ENCODE measurements at regions not wholly inside any gene's neighbourhood (a gene's known extent, or its start where the extent isn't known, plus 50 kb on each side); places are given as distances from the start of the nearest gene placed in this dataset.

DNA sequence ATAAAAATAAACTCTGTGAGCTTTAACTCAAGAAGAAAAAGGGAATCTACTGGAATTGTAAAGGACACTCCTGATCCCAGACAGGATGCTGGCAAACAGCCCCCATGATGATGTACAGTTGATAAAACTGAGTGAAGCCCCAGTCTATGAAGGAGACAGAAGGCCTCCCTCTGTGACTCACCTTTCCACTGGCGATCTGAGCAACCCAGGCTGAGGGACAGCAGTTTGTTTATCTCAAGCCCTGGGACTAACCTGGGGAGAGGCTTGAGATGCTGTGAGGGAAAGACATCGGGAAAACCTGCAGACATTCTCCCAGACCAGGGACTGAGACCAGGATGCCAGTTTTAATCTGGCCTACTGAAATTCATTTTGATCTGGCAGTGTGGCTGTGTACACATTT lies 104.5 kb upstream of the CDH2 start:
- TF ChIP-seq POLR2A (IDR thresholded peaks at IDR 0.05; ENCODE audit: low read length): no peak
- no peak for TF ChIP-seq GATA1 (IDR thresholded peaks at IDR 0.05; ENCODE audit: low read depth, low read length)

All from erythroblast (primary cell).